Endodermal cell (in vitro differentiated cells): ENCODE measurements at regions not wholly inside any gene's neighbourhood (a gene's known extent, or its start where the extent isn't known, plus 50 kb on each side); places are given as distances from the start of the nearest gene placed in this dataset.

ENCODE experiments used
- DNase-seq: peaks from one replicate; pipeline ENCODE4 v3.0.0-alpha.2; 2017
- H3K27ac ChIP-seq: 2 replicates; pipeline ENCODE4 v1.5.1; 2013; ENCODE audit warnings: mild to moderate bottlenecking, low read depth, low read length, moderate library complexity
- H3K27me3 ChIP-seq: 2 replicates; pipeline ENCODE4 v1.6.1; 2013; ENCODE audit warnings: mild to moderate bottlenecking, low read length, moderate library complexity; ENCODE audit not compliant: insufficient read depth, control insufficient read depth, poor library complexity, severe bottlenecking
- H3K36me3 ChIP-seq: 2 replicates; pipeline ENCODE4 v1.7.0; 2013; ENCODE audit warnings: mild to moderate bottlenecking, low read length, moderate library complexity; ENCODE audit not compliant: control insufficient read depth, insufficient read depth
- H3K4me1 ChIP-seq: one replicate; pipeline ENCODE4 v1.7.0; 2013; ENCODE audit warnings: low read length; ENCODE audit not compliant: control insufficient read depth, insufficient read depth
- H3K4me3 ChIP-seq: 2 replicates; pipeline ENCODE4 v1.5.1; 2013; ENCODE audit warnings: mild to moderate bottlenecking, low read length, moderate library complexity
- H3K9ac ChIP-seq: 2 replicates; pipeline ENCODE4 v1.6.1; 2013; ENCODE audit warnings: mild to moderate bottlenecking, low read length, moderate library complexity; ENCODE audit not compliant: poor library complexity, severe bottlenecking; ENCODE audit errors: extremely low read depth
- H3K9me3 ChIP-seq: 2 replicates; pipeline ENCODE4 v1.6.1; 2013; ENCODE audit warnings: mild to moderate bottlenecking, low read length, moderate library complexity; ENCODE audit not compliant: control insufficient read depth
- H3K27ac Mint-ChIP-seq: 2 replicates; pipeline ENCODE4 v1.8.0; 2020; ENCODE audit warnings: mixed read lengths
- H3K27me3 Mint-ChIP-seq: 2 replicates; pipeline ENCODE4 v1.8.0; 2021; ENCODE audit warnings: mild to moderate bottlenecking, mixed read lengths; ENCODE audit not compliant: insufficient read depth
- H3K36me3 Mint-ChIP-seq: 2 replicates; pipeline ENCODE4 v1.8.0; 2020; ENCODE audit warnings: low read depth, mixed read lengths
- H3K4me1 Mint-ChIP-seq: 2 replicates; pipeline ENCODE4 v1.8.0; 2020; ENCODE audit warnings: mixed read lengths
- H3K4me3 Mint-ChIP-seq: 2 replicates; pipeline ENCODE4 v1.8.0; 2020; ENCODE audit warnings: mild to moderate bottlenecking, moderate library complexity, mixed read lengths
- H3K9me3 Mint-ChIP-seq: 2 replicates; pipeline ENCODE4 v1.8.0; 2020; ENCODE audit warnings: mild to moderate bottlenecking, mixed read lengths
- WGBS, 2 experiments: methylation state at CpG; one replicate each; pipeline versions ENCODE4 v1.1.5 to v1.1.7; 2013; ENCODE audit warnings: missing lambda C conversion rate in 2 of 2, mixed read lengths in 1 of 2; ENCODE audit not compliant: insufficient coverage in 1 of 2, insufficient read length in 1 of 2; 5-methylcytosine and 5-hydroxymethylcytosine counted together
- TF ChIP-seq, protein P1 (sequence below): fragments of 200-600 bp; sonication (generic); conservative IDR thresholded peaks from 2 replicates; pipeline ENCODE4 v1.5.0; 2021; ENCODE audit warnings: antibody characterized with exemption, mild to moderate bottlenecking

GRCh38 chr9:80144856-80145255, 573.1 kb downstream of the TLE4 start:
- peaks cover 12% of the 10 kb centered on the region for H3K27me3 Mint-ChIP-seq
- Histone ChIP-seq H3K9ac (no peak overlapping the region), H3K36me3 (no peaks in the 10 kb centered on the region), H3K27me3 (no peaks in the 10 kb centered on the region), H3K4me1 (no peaks in the 10 kb centered on the region), H3K27ac (no peak overlapping the region), H3K4me3 (no peak overlapping the region), H3K9me3 (peaks cover 9% of the 10 kb centered on the region)
- H3K4me1 Mint-ChIP-seq, result peaks cover 39% of the 10 kb centered on the region
- peaks cover 2% of the 10 kb centered on the region for H3K36me3 Mint-ChIP-seq
- TF ChIP-seq, protein P1, sequence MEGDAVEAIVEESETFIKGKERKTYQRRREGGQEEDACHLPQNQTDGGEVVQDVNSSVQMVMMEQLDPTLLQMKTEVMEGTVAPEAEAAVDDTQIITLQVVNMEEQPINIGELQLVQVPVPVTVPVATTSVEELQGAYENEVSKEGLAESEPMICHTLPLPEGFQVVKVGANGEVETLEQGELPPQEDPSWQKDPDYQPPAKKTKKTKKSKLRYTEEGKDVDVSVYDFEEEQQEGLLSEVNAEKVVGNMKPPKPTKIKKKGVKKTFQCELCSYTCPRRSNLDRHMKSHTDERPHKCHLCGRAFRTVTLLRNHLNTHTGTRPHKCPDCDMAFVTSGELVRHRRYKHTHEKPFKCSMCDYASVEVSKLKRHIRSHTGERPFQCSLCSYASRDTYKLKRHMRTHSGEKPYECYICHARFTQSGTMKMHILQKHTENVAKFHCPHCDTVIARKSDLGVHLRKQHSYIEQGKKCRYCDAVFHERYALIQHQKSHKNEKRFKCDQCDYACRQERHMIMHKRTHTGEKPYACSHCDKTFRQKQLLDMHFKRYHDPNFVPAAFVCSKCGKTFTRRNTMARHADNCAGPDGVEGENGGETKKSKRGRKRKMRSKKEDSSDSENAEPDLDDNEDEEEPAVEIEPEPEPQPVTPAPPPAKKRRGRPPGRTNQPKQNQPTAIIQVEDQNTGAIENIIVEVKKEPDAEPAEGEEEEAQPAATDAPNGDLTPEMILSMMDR, result no peak
- no peak overlapping the region for H3K27ac Mint-ChIP-seq
- WGBS, 2 experiments, result 92% methylated on average over 2 of the region's 2 CpGs; no CpG with 5 or more reads in 1 of the 2 experiments
- H3K9me3 Mint-ChIP-seq, result peaks cover 10% of the 10 kb centered on the region
- no peak for DNase-seq
- no peak overlapping the region for H3K4me3 Mint-ChIP-seq

- Mint-ChIP-seq H3K4me3 (no peak overlapping the region), H3K4me1 (peaks cover 43% of the 10 kb centered on the region), H3K36me3 (no peaks in the 10 kb centered on the region), H3K27me3 (peaks cover 12% of the 10 kb centered on the region), H3K27ac (no peak overlapping the region), H3K9me3 (peaks cover 6% of the 10 kb centered on the region)
- 96% methylated on average over 2 of the region's 2 CpGs; no CpG with 5 or more reads in 1 of the 2 experiments for WGBS, 2 experiments
- no peak overlapping the region for H3K4me3 ChIP-seq
- no peaks in the 10 kb centered on the region for H3K36me3 ChIP-seq
- H3K9me3 ChIP-seq, result peaks cover 4% of the 10 kb centered on the region
- DNase-seq, result no peak
- TF ChIP-seq, protein P1, result no peak
- H3K27ac ChIP-seq, result no peak overlapping the region
- H3K27me3 ChIP-seq, result no peaks in the 10 kb centered on the region
- H3K4me1 ChIP-seq, result no peaks in the 10 kb centered on the region
- H3K9ac ChIP-seq, result no peak overlapping the region
Observed at GRCh38 chr9:80144406-80144805, 572.6 kb downstream of the TLE4 start.

GRCh38 chr9:80143899-80144298, 572.1 kb downstream of the TLE4 start:
- H3K27me3 ChIP-seq, result no peaks in the 10 kb centered on the region
- no peaks in the 10 kb centered on the region for H3K36me3 Mint-ChIP-seq
- WGBS, 2 experiments, result 86 to 100% methylated on average over 2 to 3 of the region's 3 CpGs
- TF ChIP-seq, protein P1, result no peak
- no peak overlapping the region for H3K27ac ChIP-seq
- H3K27ac Mint-ChIP-seq, result no peak overlapping the region
- no peaks in the 10 kb centered on the region for H3K9me3 ChIP-seq
- no peak overlapping the region for H3K9ac ChIP-seq
- H3K4me1 ChIP-seq, result no peaks in the 10 kb centered on the region
- no peak for DNase-seq
- no peak overlapping the region for H3K4me3 Mint-ChIP-seq
- peaks cover 2% of the 10 kb centered on the region for H3K9me3 Mint-ChIP-seq
- peaks cover 12% of the 10 kb centered on the region for H3K27me3 Mint-ChIP-seq
- no peaks in the 10 kb centered on the region for H3K36me3 ChIP-seq
- no peak overlapping the region for H3K4me3 ChIP-seq
- H3K4me1 Mint-ChIP-seq, result peaks cover 43% of the 10 kb centered on the region
